H1 (cell line): ENCODE measurements at regions not wholly inside any gene's neighbourhood (a gene's known extent, or its start where the extent isn't known, plus 50 kb on each side); places are given as distances from the start of the nearest gene placed in this dataset.

Experiments
- CTCF ChIA-PET: fragments of 300-600 bp; sonication (Branson Sonifier 250); formaldehyde crosslinking; loops from one replicate; lab custom pipeline; 2021; ENCODE audit not compliant: partially characterized antibody; lab: Charles Lee
- POLR2A ChIA-PET: fragments of 300-600 bp; sonication (Branson Sonifier 250); formaldehyde crosslinking; loops from one replicate; lab custom pipeline; 2021; ENCODE audit warnings: inconsistent platforms; ENCODE audit not compliant: partially characterized antibody; lab: Charles Lee
- DNase-seq, 2 experiments: peaks; one replicate each; pipeline versions ENCODE4 v3.0.0 to v3.0.0-alpha.2; 2010 to 2022; ENCODE audit warnings: low spot score in 2 of 2, low read depth in 1 of 2, mixed read lengths in 1 of 2
- FAIRE-seq: peaks from 2 replicates; lab custom pipeline; 2011; peaks lifted over from hg19 to GRCh38; lab: Jason Lieb, UNC
- H2AFZ ChIP-seq: 2 replicates; pipeline ENCODE4 v1.8.1; 2012; ENCODE audit warnings: low read length, inconsistent platforms
- H2AK5ac ChIP-seq: 2 replicates; pipeline ENCODE4 v1.6.1; 2013; ENCODE audit warnings: low read depth, low read length
- H2BK120ac ChIP-seq: replicated peaks from 2 replicates; pipeline ENCODE3; 2013; ENCODE audit warnings: low read depth, low read length, inconsistent platforms
- H2BK12ac ChIP-seq: 2 replicates; pipeline ENCODE4 v1.6.1; 2013; ENCODE audit warnings: low read depth, low read length
- H2BK15ac ChIP-seq: 2 replicates; pipeline ENCODE4 v1.6.1; 2013; ENCODE audit warnings: low read length
- H2BK20ac ChIP-seq: 2 replicates; pipeline ENCODE4 v1.6.1; 2013; ENCODE audit warnings: low read length
- H2BK5ac ChIP-seq: 2 replicates; pipeline ENCODE4 v1.6.1; 2013; ENCODE audit warnings: low read depth, low read length
- H3K14ac ChIP-seq: 2 replicates; pipeline ENCODE4 v1.6.1; 2013; ENCODE audit warnings: inconsistent platforms; ENCODE audit not compliant: insufficient read length
- H3K18ac ChIP-seq: 2 replicates; pipeline ENCODE4 v1.6.1; 2013; ENCODE audit warnings: low read length; ENCODE audit errors: extremely low read depth
- H3K23ac ChIP-seq: 2 replicates; pipeline ENCODE4 v1.6.1; 2013; ENCODE audit warnings: inconsistent platforms; ENCODE audit not compliant: insufficient read length
- H3K23me2 ChIP-seq: 2 replicates; pipeline ENCODE4 v1.6.1; 2013; ENCODE audit warnings: low read depth, low read length
- H3K27ac ChIP-seq: 2 replicates; pipeline ENCODE4 v1.6.1; 2011; ENCODE audit warnings: low read depth, low read length, inconsistent platforms
- H3K27me3 ChIP-seq, 4 experiments: replicated peaks in 1 of 4; 1 replicate in 1 of 4; 2 replicates in 3 of 4; pipeline versions ENCODE4 v1.6.1 to v1.8.1; 2011 to 2013; ENCODE audit warnings: low read length in 3 of 4, mild to moderate bottlenecking in 3 of 4, inconsistent platforms in 2 of 4, mixed read lengths in 2 of 4, moderate library complexity in 1 of 4; ENCODE audit not compliant: control insufficient read depth in 3 of 4, insufficient read depth in 3 of 4; ENCODE audit errors: extremely low read depth in 1 of 4
- H3K36me3 ChIP-seq, 4 experiments: 2 replicates each; pipeline versions ENCODE4 v1.6.1 to v1.8.1; 2011 to 2013; ENCODE audit warnings: mild to moderate bottlenecking in 4 of 4, low read length in 3 of 4, moderate library complexity in 2 of 4, control low read depth in 1 of 4, inconsistent platforms in 1 of 4; ENCODE audit not compliant: insufficient read depth in 4 of 4, control insufficient read depth in 2 of 4
- H3K4ac ChIP-seq: replicated peaks from 2 replicates; pipeline ENCODE3; 2013; ENCODE audit warnings: low read length, low read depth, mixed read lengths, inconsistent platforms; ENCODE audit not compliant: insufficient read length
- H3K4me1 ChIP-seq, 4 experiments: replicated peaks in 1 of 4; 1 replicate in 1 of 4; 2 replicates in 3 of 4; pipeline versions ENCODE4 v1.6.1 to v1.8.1; 2011 to 2013; ENCODE audit warnings: low read length in 3 of 4, inconsistent platforms in 2 of 4, mixed read lengths in 1 of 4; ENCODE audit not compliant: insufficient read depth in 4 of 4, control insufficient read depth in 3 of 4
- H3K4me2 ChIP-seq, 2 experiments: 2 replicates each; pipeline versions ENCODE4 v1.6.1 to v1.8.1; 2011 to 2013; ENCODE audit warnings: low read depth in 2 of 2, low read length in 2 of 2, control low read depth in 1 of 2, inconsistent platforms in 1 of 2, mild to moderate bottlenecking in 1 of 2; ENCODE audit not compliant: insufficient read depth in 1 of 2
- H3K4me3 ChIP-seq, 4 experiments: fragments of 200-600, 300-600 bp in 1 of 4; sonication (generic), shearing (Covaris generic), sonication (Bioruptor Twin) in 1 of 4; 2 replicates each; pipeline versions ENCODE4 v1.5.1 to v1.8.1; 2011 to 2016; ENCODE audit warnings: low read length in 4 of 4, low read depth in 3 of 4, control low read depth in 2 of 4, inconsistent platforms in 2 of 4, mild to moderate bottlenecking in 2 of 4, mixed read lengths in 1 of 4, moderate library complexity in 1 of 4; ENCODE audit not compliant: insufficient read depth in 2 of 4; ENCODE audit errors: extremely low read depth in 1 of 4
- H3K56ac ChIP-seq: replicated peaks from 2 replicates; pipeline ENCODE3; 2013; ENCODE audit warnings: low read depth, mild to moderate bottlenecking, mixed read lengths, low read length, inconsistent platforms; ENCODE audit not compliant: insufficient read length
- H3K79me1 ChIP-seq: 2 replicates; pipeline ENCODE4 v1.6.1; 2013; ENCODE audit warnings: low read depth, low read length, control low read depth
- H3K79me2 ChIP-seq, 2 experiments: 2 replicates each; pipeline versions ENCODE4 v1.6.1 to v1.8.1; 2012 to 2013; ENCODE audit warnings: low read length in 2 of 2, mild to moderate bottlenecking in 2 of 2, inconsistent platforms in 1 of 2; ENCODE audit not compliant: insufficient read depth in 2 of 2, control insufficient read depth in 1 of 2
- H3K9ac ChIP-seq, 4 experiments: replicated peaks in 1 of 4; 1 replicate in 1 of 4; 2 replicates in 3 of 4; pipeline versions ENCODE4 v1.6.1 to v1.8.1; 2011 to 2013; ENCODE audit warnings: low read depth in 3 of 4, low read length in 3 of 4, control low read depth in 2 of 4, mild to moderate bottlenecking in 2 of 4, moderate library complexity in 2 of 4, inconsistent platforms in 1 of 4; ENCODE audit errors: extremely low read depth in 1 of 4
- H3K9me3 ChIP-seq, 2 experiments: 2 replicates each; pipeline versions ENCODE4 v1.6.1 to v1.8.1; 2012 to 2013; ENCODE audit warnings: mild to moderate bottlenecking in 2 of 2, moderate library complexity in 2 of 2, control low read depth in 1 of 2, inconsistent platforms in 1 of 2, low read depth in 1 of 2, low read length in 1 of 2, mixed read lengths in 1 of 2; ENCODE audit not compliant: insufficient read depth in 2 of 2
- H4K20me1 ChIP-seq, 2 experiments: replicated peaks in 1 of 2; 2 replicates each; pipeline versions ENCODE3 to v1.8.1; 2011 to 2013; ENCODE audit warnings: inconsistent platforms in 2 of 2, low read length in 2 of 2, mild to moderate bottlenecking in 1 of 2; ENCODE audit not compliant: insufficient read depth in 2 of 2, control insufficient read depth in 1 of 2
- H4K5ac ChIP-seq: 2 replicates; pipeline ENCODE4 v1.6.1; 2013; ENCODE audit warnings: low read length, low read depth, mixed read lengths, inconsistent platforms; ENCODE audit not compliant: insufficient read length
- H4K8ac ChIP-seq: 2 replicates; pipeline ENCODE4 v1.8.0; 2013; ENCODE audit warnings: mild to moderate bottlenecking, moderate library complexity, low read length, inconsistent platforms; ENCODE audit not compliant: insufficient read depth; ENCODE audit errors: extremely low read depth
- H4K91ac ChIP-seq: replicated peaks from 2 replicates; pipeline ENCODE3; 2013; ENCODE audit warnings: low read length, mixed read lengths, inconsistent platforms; ENCODE audit not compliant: insufficient read length
- ATF2 ChIP-seq: IDR thresholded peaks from 2 replicates; pipeline ENCODE4 v1.6.1; 2012; ENCODE audit warnings: low read length, inconsistent platforms
- CBX5 ChIP-seq: fragments of 300-800, 300-1000 bp; sonication (generic); IDR thresholded peaks from 2 replicates; pipeline ENCODE4 v1.7.1; 2016; ENCODE audit warnings: antibody characterized with exemption, low read length, low read depth
- CEBPB ChIP-seq: IDR thresholded peaks from 2 replicates; pipeline ENCODE4 v1.6.1; 2012; ENCODE audit warnings: low read depth, low read length
- CHD2 ChIP-seq: IDR thresholded peaks from 2 replicates; pipeline ENCODE4 v1.6.1; 2012; ENCODE audit warnings: low read length, improper control_type of control experiment
- GTF2F1 ChIP-seq: IDR thresholded peaks from 2 replicates; pipeline ENCODE4 v1.6.1; 2012; ENCODE audit warnings: low read depth, low read length, improper control_type of control experiment, borderline replicate concordance
- POLR2A ChIP-seq, 2 experiments: IDR thresholded peaks; 1 replicate in 1 of 2; 2 replicates in 1 of 2; pipeline ENCODE4 v1.6.1; 2011; ENCODE audit warnings: low read depth in 2 of 2, low read length in 2 of 2, mild to moderate bottlenecking in 2 of 2; ENCODE audit errors: control extremely low read depth in 1 of 2
- SIX5 ChIP-seq: IDR thresholded peaks from 2 replicates; pipeline ENCODE4 v1.6.1; 2011; ENCODE audit warnings: mild to moderate bottlenecking, low read depth, low read length
- TAF7 ChIP-seq: optimal IDR thresholded peaks from 2 replicates; pipeline ENCODE3; 2011; ENCODE audit warnings: low read depth, mild to moderate bottlenecking, inconsistent platforms, low read length, moderate library complexity, borderline replicate concordance
- USF2 ChIP-seq: IDR thresholded peaks from 2 replicates; pipeline ENCODE4 v1.6.1; 2011; ENCODE audit warnings: low read length, improper control_type of control experiment
- WGBS, 2 experiments: shearing (Covaris generic) in 1 of 2; methylation state at CpG; one replicate each; pipeline versions ENCODE4 v1.1.6 to v1.1.7; 2013 to 2015; ENCODE audit warnings: low lambda C conversion rate in 2 of 2, mixed read lengths in 2 of 2, inconsistent platforms in 1 of 2, low coverage in 1 of 2, missing lambda C conversion rate in 1 of 2; ENCODE audit not compliant: insufficient replicate concordance in 2 of 2, insufficient coverage in 1 of 2, insufficient read length in 1 of 2; ENCODE audit errors: extremely low coverage in 1 of 2, missing lambda C conversion rate in 1 of 2; 5-methylcytosine and 5-hydroxymethylcytosine counted together

GRCh38 chr7:12491526-12491925 is 79.0 kb upstream of the SCIN start:
- FAIRE-seq (no peak), DNase-seq (no peak)
- Histone ChIP-seq H3K4me2 (no peak overlapping the region), H3K27ac (no peak overlapping the region), H4K20me1 (no peaks in the 10 kb centered on the region), H3K79me2 (no peaks in the 10 kb centered on the region), H3K56ac (no peak overlapping the region), H3K36me3 (no peaks in the 10 kb centered on the region), H2BK5ac (no peak overlapping the region), H3K27me3 (no peaks in the 10 kb centered on the region), H2BK120ac (no peak overlapping the region), H3K14ac (no peak overlapping the region), H3K9me3 (no peaks in the 10 kb centered on the region), H4K5ac (no peak overlapping the region), H3K4ac (no peak overlapping the region), H2AK5ac (no peak overlapping the region), H3K23ac (no peak overlapping the region), H4K8ac (no peak overlapping the region), H2AFZ (no peak overlapping the region), H3K18ac (no peak overlapping the region), H3K4me1 (peaks cover 0 to 4% (median 0%) of the 10 kb centered on the region in 4 experiments; a peak in 1 of 7 replicates), H3K9ac (no peak overlapping the region), H2BK20ac (no peak overlapping the region), H3K23me2 (no peaks in the 10 kb centered on the region), H4K91ac (no peak overlapping the region), H2BK12ac (no peak overlapping the region), H2BK15ac (no peak overlapping the region), H3K79me1 (no peaks in the 10 kb centered on the region), H3K4me3 (no peak overlapping the region)
- CTCF ChIA-PET = interaction anchor here (0.7 to 2.5 kb wide), 21 partner anchors 10 to 771 kb away, joined by 3 to 103 read pairs (median 9); partner anchors contain the start of gene ARL4A
- 91% methylated on average over 3 of the region's 3 CpGs; no CpG with 5 or more reads in 1 of the 2 experiments for WGBS, 2 experiments
- POLR2A ChIA-PET = no interaction called here
- TF ChIP-seq CEBPB = no peak
- no peak for TF ChIP-seq CBX5
- no peak for TF ChIP-seq SIX5
- no peak for TF ChIP-seq POLR2A (IDR thresholded peaks at IDR 0.05; ENCODE audit: control extremely low read depth in 1 of 2, low read depth in 2 of 2, low read length in 2 of 2)
- no peak for TF ChIP-seq ATF2
- TF ChIP-seq CHD2 = no peak
- no peak for TF ChIP-seq TAF7
- no peak for TF ChIP-seq GTF2F1
- no peak for TF ChIP-seq USF2
